HCT116 (cell line): ENCODE measurements at regions not wholly inside any gene's neighbourhood (a gene's known extent, or its start where the extent isn't known, plus 50 kb on each side); places are given as distances from the start of the nearest gene placed in this dataset.

Experiments
- ATAC-seq: fragments of 200-7000 bp; cut with Tn5 transposase; 2 replicates; pipeline ENCODE4 v1.9.1; 2020; ENCODE audit warnings: mild to moderate bottlenecking, moderate library complexity
- BruUV-seq: library from RNA; stranded (reverse); fragments of 400-500 nt; replicated peaks from 2 replicates; lab custom pipeline; 2021; lab: Mats Ljungman, UMichigan
- CTCF ChIA-PET: fragments of 300-600 bp; sonication (Branson Sonifier 250); formaldehyde crosslinking; loops from one replicate; lab custom pipeline; 2021; ENCODE audit warnings: antibody characterized with exemption; lab: Charles Lee
- POLR2A ChIA-PET: fragments of 300-600, 350-600 bp; sonication (Branson Sonifier 250); formaldehyde crosslinking; loops from one replicate; lab custom pipeline; 2021; ENCODE audit warnings: antibody characterized with exemption; lab: Charles Lee
- RAD21 ChIA-PET, 2 experiments: fragments of 300-600 bp; sonication (Branson Sonifier 250); formaldehyde crosslinking; loops; one replicate each; lab custom pipeline; 2023; ENCODE audit warnings: low total read pairs in 2 of 2; ENCODE audit not compliant: uncharacterized antibody in 2 of 2, unreplicated experiment in 2 of 2, low non-redundant PET in 1 of 2; lab: Charles Lee
- DNase-seq: peaks from one replicate; pipeline ENCODE4 v3.0.0-alpha.2; 2010; ENCODE audit warnings: low read depth, low spot score
- H2AFZ ChIP-seq: fragments of 200-600 bp; shearing (Covaris generic), sonication (generic); 2 replicates; pipeline ENCODE4 v1.6.1; 2017; ENCODE audit warnings: low read depth, mixed run types, mixed read lengths, antibody characterized with exemption, low read length; ENCODE audit not compliant: poor library complexity, severe bottlenecking
- H3K27ac ChIP-seq: 2 replicates; pipeline ENCODE4 v1.5.1; 2012; ENCODE audit warnings: low read depth, low read length
- H3K27me3 ChIP-seq: fragments of 200-600 bp; sonication (generic); 2 replicates; pipeline ENCODE4 v1.6.1; 2016; ENCODE audit warnings: mixed run types, low read length, mixed read lengths; ENCODE audit not compliant: insufficient read depth
- H3K36me3 ChIP-seq, 2 experiments: fragments of 200-500 bp in 1 of 2; fragments of 200-600 bp in 1 of 2; sonication (Bioruptor generic) in 1 of 2; sonication (generic) in 1 of 2; 2 replicates each; pipeline versions ENCODE4 v1.5.1 to v1.6.1; 2014 to 2016; ENCODE audit warnings: low read length in 2 of 2, inconsistent platforms in 1 of 2, mixed read lengths in 1 of 2, mixed run types in 1 of 2; ENCODE audit not compliant: insufficient read depth in 2 of 2, control insufficient read depth in 1 of 2
- H3K4me1 ChIP-seq, 2 experiments: fragments of 200-600 bp in 1 of 2; sonication (generic) in 1 of 2; 2 replicates each; pipeline versions ENCODE4 v1.5.1 to v1.6.1; 2012 to 2017; ENCODE audit warnings: low read length in 2 of 2, inconsistent platforms in 1 of 2, mild to moderate bottlenecking in 1 of 2, mixed read lengths in 1 of 2, mixed run types in 1 of 2, moderate library complexity in 1 of 2; ENCODE audit not compliant: insufficient read depth in 2 of 2, control insufficient read depth in 1 of 2
- H3K4me2 ChIP-seq: fragments of 200-600 bp; sonication (generic); 2 replicates; pipeline ENCODE4 v1.6.1; 2017; ENCODE audit warnings: mixed run types, low read length, mixed read lengths
- H3K4me3 ChIP-seq, 2 experiments: fragments of 200-600 bp in 1 of 2; sonication (generic) in 1 of 2; replicated peaks in 1 of 2; 2 replicates each; pipeline ENCODE4 v1.5.1; 2011 to 2016; ENCODE audit warnings: low read length in 2 of 2, control low read depth in 1 of 2, low read depth in 1 of 2, mild to moderate bottlenecking in 1 of 2, mixed read lengths in 1 of 2, mixed run types in 1 of 2
- H3K79me2 ChIP-seq: fragments of 200-600 bp; sonication (generic); 2 replicates; pipeline ENCODE4 v1.6.1; 2017; ENCODE audit warnings: mild to moderate bottlenecking, mixed run types, low read length, moderate library complexity, mixed read lengths; ENCODE audit not compliant: insufficient read depth
- H3K9ac ChIP-seq: fragments of 200-600 bp; sonication (generic); 2 replicates; pipeline ENCODE4 v1.6.1; 2016; ENCODE audit warnings: low read length, mixed read lengths
- H3K9me2 ChIP-seq: fragments of 200-600 bp; sonication (generic), shearing (Covaris generic); 2 replicates; pipeline ENCODE4 v1.6.1; 2017; ENCODE audit warnings: mixed run types, mild to moderate bottlenecking, moderate library complexity; ENCODE audit not compliant: insufficient read depth
- H3K9me3 ChIP-seq, 2 experiments: fragments of 200-500 bp in 1 of 2; fragments of 200-600 bp in 1 of 2; sonication (Bioruptor generic) in 1 of 2; sonication (generic) in 1 of 2; 2 replicates each; pipeline ENCODE4 v1.6.1; 2014 to 2017; ENCODE audit warnings: low read length in 2 of 2, mixed read lengths in 2 of 2, inconsistent platforms in 1 of 2, low read depth in 1 of 2, mild to moderate bottlenecking in 1 of 2, mixed run types in 1 of 2, moderate library complexity in 1 of 2; ENCODE audit not compliant: control insufficient read depth in 1 of 2, insufficient read depth in 1 of 2
- H4K20me1 ChIP-seq: fragments of 200-600 bp; sonication (generic), shearing (Covaris generic); 2 replicates; pipeline ENCODE4 v1.6.1; 2017; ENCODE audit warnings: mixed run types, mild to moderate bottlenecking, moderate library complexity; ENCODE audit not compliant: insufficient read depth
- CBX3 ChIP-seq: IDR thresholded peaks from 2 replicates; pipeline ENCODE4 v1.6.1; 2012; ENCODE audit warnings: low read depth
- CEBPB ChIP-seq: IDR thresholded peaks from 2 replicates; pipeline ENCODE4 v1.6.1; 2012; ENCODE audit warnings: low read depth
- EGR1 ChIP-seq: IDR thresholded peaks from 2 replicates; pipeline ENCODE4 v1.6.1; 2012; ENCODE audit warnings: low read depth
- ELF1 ChIP-seq: IDR thresholded peaks from 2 replicates; pipeline ENCODE4 v1.6.1; 2012; ENCODE audit warnings: low read depth, borderline replicate concordance
- EZH2 ChIP-seq: fragments of 200-600 bp; sonication (generic); IDR thresholded peaks from 2 replicates; pipeline ENCODE4 v1.6.1; 2017; ENCODE audit warnings: antibody characterized with exemption, mixed run types
- EZH2phosphoT487 ChIP-seq: fragments of 200-600 bp; IDR thresholded peaks from 2 replicates; pipeline ENCODE4 v1.6.1; 2018; ENCODE audit warnings: antibody characterized with exemption, borderline replicate concordance
- FOSL1 ChIP-seq: IDR thresholded peaks from 2 replicates; pipeline ENCODE4 v1.6.1; 2012; ENCODE audit warnings: low read depth
- JUND ChIP-seq: IDR thresholded peaks from 2 replicates; pipeline ENCODE4 v1.6.1; 2012
- POLR2AphosphoS5 ChIP-seq: IDR thresholded peaks from 2 replicates; pipeline ENCODE4 v1.6.1; 2011; ENCODE audit warnings: mild to moderate bottlenecking, low read depth, low read length, moderate library complexity
- SP1 ChIP-seq: IDR thresholded peaks from 2 replicates; pipeline ENCODE4 v1.6.1; 2012; ENCODE audit warnings: low read depth
- SRF ChIP-seq: IDR thresholded peaks from 2 replicates; pipeline ENCODE4 v1.6.1; 2012; ENCODE audit warnings: low read depth
- TCF7L2 ChIP-seq: IDR thresholded peaks from 2 replicates; pipeline ENCODE4 v1.7.0; 2011; ENCODE audit warnings: borderline replicate concordance, inconsistent platforms; ENCODE audit not compliant: insufficient read depth, insufficient read length; ENCODE audit errors: extremely low read depth
- YY1 ChIP-seq: IDR thresholded peaks from 2 replicates; pipeline ENCODE4 v1.6.1; 2011; ENCODE audit warnings: low read length, low read depth, moderate library complexity, mild to moderate bottlenecking; ENCODE audit not compliant: insufficient replicate concordance; ENCODE audit errors: extremely low read depth
- ZNF274 ChIP-seq: fragments of 200-500 bp; sonication (Bioruptor generic); IDR thresholded peaks from 2 replicates; pipeline ENCODE4 v1.6.1; 2014; ENCODE audit warnings: mild to moderate bottlenecking, low read depth, low read length, inconsistent platforms
- intact Hi-C: fragments of 100-400 bp; cut with micrococcal nuclease; formaldehyde crosslinking; loops from 2 replicates; pipeline ENCODE4 v1.10.0; 2022
- TF ChIP-seq, protein P1 (sequence below), 3 experiments: fragments of 200-600 bp in 1 of 3; sonication (generic) in 1 of 3; IDR thresholded peaks in 2 of 3; conservative IDR thresholded peaks in 1 of 3; 2 replicates each; pipeline ENCODE4 v1.5.1; 2012 to 2017; ENCODE audit warnings: low read depth in 2 of 3, low read length in 2 of 3, antibody characterized with exemption in 1 of 3, borderline replicate concordance in 1 of 3, control low read depth in 1 of 3, mild to moderate bottlenecking in 1 of 3, mixed read lengths in 1 of 3, mixed run types in 1 of 3, moderate library complexity in 1 of 3; ENCODE audit not compliant: insufficient read depth in 1 of 3
- TF ChIP-seq, protein P2 (sequence below): IDR thresholded peaks from 2 replicates; pipeline ENCODE4 v1.6.1; 2012
- TF ChIP-seq, protein P3 (sequence below): IDR thresholded peaks from 2 replicates; pipeline ENCODE4 v1.6.1; 2011; ENCODE audit warnings: mild to moderate bottlenecking, low read length, moderate library complexity; ENCODE audit not compliant: insufficient replicate concordance; ENCODE audit errors: extremely low read depth

DNA sequence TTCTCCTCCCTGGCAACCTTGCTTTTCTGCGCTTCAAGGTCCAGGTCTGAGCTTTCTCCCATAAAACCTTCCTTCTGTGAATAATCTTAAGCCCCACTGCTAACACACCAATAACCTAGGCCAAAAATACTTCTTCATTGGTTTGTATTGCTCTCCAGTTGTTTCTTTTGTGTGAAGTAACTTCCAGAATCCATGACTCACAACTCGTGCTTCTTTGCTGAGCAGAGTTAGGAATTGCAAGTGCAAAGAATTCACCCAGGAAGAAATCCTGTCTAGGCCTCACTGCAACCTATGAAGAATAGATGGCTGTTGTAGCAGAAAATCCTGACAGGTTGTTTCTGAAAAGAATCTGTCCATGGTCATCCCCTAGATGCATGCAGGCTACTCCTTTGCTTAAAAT is 295.7 kb downstream of the MED10 start:
- Histone ChIP-seq H2AFZ (no peak overlapping the region), H3K27ac (no peak overlapping the region), H3K9ac (no peak overlapping the region), H3K36me3 (no peaks in the 10 kb centered on the region), H3K4me2 (no peak overlapping the region), H4K20me1 (no peaks in the 10 kb centered on the region), H3K79me2 (no peaks in the 10 kb centered on the region), H3K4me3 (no peak overlapping the region), H3K9me2 (no peaks in the 10 kb centered on the region), H3K4me1 (no peaks in the 10 kb centered on the region), H3K27me3 (no peaks in the 10 kb centered on the region), H3K9me3 (no peaks in the 10 kb centered on the region)
- ChIA-PET CTCF (no interaction called here), POLR2A (no interaction called here), RAD21 (no interaction called here)
- no peak for ATAC-seq
- intact Hi-C loops = no loop called here
- BruUV-seq = no TSS peak
- DNase-seq = no peak
- TF ChIP-seq ELF1 = no peak

DNA sequence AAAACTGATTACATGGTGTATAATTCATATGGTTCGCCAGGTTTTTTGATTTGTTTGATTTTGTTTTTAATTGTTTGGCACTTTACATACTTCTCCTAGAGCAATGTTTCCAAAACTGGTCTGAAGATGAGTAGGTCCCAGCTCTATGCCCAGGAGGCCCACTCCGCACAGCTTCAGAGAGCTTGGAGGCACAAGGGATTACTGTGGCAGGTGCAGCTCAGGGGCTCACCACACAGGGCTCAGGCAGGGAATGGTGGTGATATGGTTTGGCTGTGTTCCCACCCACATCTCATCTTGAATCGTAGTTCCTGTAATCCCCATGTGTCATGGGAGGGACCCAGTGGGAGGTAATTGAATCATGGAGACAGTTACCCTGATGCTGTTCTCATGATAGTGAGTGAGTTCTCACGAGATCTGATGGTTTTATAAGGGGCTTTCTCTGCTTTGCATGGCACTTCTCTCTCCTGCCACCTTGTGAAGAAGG is 296.6 kb downstream of the MED10 start:
- Histone ChIP-seq H3K4me3 (no peak overlapping the region), H3K4me1 (no peaks in the 10 kb centered on the region), H2AFZ (no peak overlapping the region), H3K36me3 (no peaks in the 10 kb centered on the region), H3K4me2 (no peak overlapping the region), H3K9ac (no peak overlapping the region), H3K27ac (no peak overlapping the region), H3K27me3 (no peaks in the 10 kb centered on the region), H3K79me2 (no peaks in the 10 kb centered on the region), H4K20me1 (no peaks in the 10 kb centered on the region), H3K9me2 (no peaks in the 10 kb centered on the region), H3K9me3 (no peaks in the 10 kb centered on the region)
- ATAC-seq (no peak), DNase-seq (no peak)
- CTCF ChIA-PET = no interaction called here
- RAD21 ChIA-PET = no interaction called here
- BruUV-seq = no TSS peak
- POLR2A ChIA-PET = no interaction called here
- intact Hi-C loops = no loop called here
- TF ChIP-seq, protein P1, sequence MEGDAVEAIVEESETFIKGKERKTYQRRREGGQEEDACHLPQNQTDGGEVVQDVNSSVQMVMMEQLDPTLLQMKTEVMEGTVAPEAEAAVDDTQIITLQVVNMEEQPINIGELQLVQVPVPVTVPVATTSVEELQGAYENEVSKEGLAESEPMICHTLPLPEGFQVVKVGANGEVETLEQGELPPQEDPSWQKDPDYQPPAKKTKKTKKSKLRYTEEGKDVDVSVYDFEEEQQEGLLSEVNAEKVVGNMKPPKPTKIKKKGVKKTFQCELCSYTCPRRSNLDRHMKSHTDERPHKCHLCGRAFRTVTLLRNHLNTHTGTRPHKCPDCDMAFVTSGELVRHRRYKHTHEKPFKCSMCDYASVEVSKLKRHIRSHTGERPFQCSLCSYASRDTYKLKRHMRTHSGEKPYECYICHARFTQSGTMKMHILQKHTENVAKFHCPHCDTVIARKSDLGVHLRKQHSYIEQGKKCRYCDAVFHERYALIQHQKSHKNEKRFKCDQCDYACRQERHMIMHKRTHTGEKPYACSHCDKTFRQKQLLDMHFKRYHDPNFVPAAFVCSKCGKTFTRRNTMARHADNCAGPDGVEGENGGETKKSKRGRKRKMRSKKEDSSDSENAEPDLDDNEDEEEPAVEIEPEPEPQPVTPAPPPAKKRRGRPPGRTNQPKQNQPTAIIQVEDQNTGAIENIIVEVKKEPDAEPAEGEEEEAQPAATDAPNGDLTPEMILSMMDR (IDR thresholded peaks at IDR 0.05 in 2 of 3, conservative IDR thresholded peaks at IDR 0.05 in 1 of 3; ENCODE audit: borderline replicate concordance in 1 of 3, insufficient read depth in 1 of 3, low read depth in 2 of 3, low read length in 2 of 3) = no peak
- no peak for TF ChIP-seq TCF7L2
- TF ChIP-seq EGR1 = no peak
- no peak for TF ChIP-seq CEBPB
- TF ChIP-seq, protein P2, sequence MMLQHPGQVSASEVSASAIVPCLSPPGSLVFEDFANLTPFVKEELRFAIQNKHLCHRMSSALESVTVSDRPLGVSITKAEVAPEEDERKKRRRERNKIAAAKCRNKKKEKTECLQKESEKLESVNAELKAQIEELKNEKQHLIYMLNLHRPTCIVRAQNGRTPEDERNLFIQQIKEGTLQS = no peak
- no peak for TF ChIP-seq EZH2
- TF ChIP-seq SP1 = no peak
- TF ChIP-seq, protein P3, sequence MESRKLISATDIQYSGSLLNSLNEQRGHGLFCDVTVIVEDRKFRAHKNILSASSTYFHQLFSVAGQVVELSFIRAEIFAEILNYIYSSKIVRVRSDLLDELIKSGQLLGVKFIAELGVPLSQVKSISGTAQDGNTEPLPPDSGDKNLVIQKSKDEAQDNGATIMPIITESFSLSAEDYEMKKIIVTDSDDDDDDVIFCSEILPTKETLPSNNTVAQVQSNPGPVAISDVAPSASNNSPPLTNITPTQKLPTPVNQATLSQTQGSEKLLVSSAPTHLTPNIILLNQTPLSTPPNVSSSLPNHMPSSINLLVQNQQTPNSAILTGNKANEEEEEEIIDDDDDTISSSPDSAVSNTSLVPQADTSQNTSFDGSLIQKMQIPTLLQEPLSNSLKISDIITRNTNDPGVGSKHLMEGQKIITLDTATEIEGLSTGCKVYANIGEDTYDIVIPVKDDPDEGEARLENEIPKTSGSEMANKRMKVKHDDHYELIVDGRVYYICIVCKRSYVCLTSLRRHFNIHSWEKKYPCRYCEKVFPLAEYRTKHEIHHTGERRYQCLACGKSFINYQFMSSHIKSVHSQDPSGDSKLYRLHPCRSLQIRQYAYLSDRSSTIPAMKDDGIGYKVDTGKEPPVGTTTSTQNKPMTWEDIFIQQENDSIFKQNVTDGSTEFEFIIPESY = no peak
- no peak for TF ChIP-seq ZNF274
- TF ChIP-seq POLR2AphosphoS5 = no peak
- no peak for TF ChIP-seq SRF
- no peak for TF ChIP-seq CBX3
- no peak for TF ChIP-seq FOSL1
- no peak for TF ChIP-seq YY1
- TF ChIP-seq JUND = no peak
- no peak for TF ChIP-seq EZH2phosphoT487
